ENCODE measurements at regions not wholly inside any gene's neighbourhood (a gene's known extent, or its start where the extent isn't known, plus 50 kb on each side); places are given as distances from the start of the nearest gene placed in this dataset.

GRCh38 chr2:88842656-88843460 is 151.4 kb downstream of the RPIA start:
- Histone ChIP-seq H3K4me2 (ENCODE audit: low read length) (peak overlapping the region; percentile 74), H2AFZ (ENCODE audit: low read length) (no peak overlapping the region), H3K36me3 (ENCODE audit: insufficient read depth, low read length) (peaks cover 4% of the 10 kb centered on the region; the same call in 1 of the 2 replicates), H3K4me3 (ENCODE audit: low read depth, low read length, poor library complexity, severe bottlenecking) (peak overlapping the region; percentile 10), H3K9me3 (ENCODE audit: low read length) (no peaks in the 10 kb centered on the region), H3K4me1 (ENCODE audit: insufficient read depth, low read length, poor library complexity, severe bottlenecking) (peaks cover 98% of the 10 kb centered on the region), H3K27ac (ENCODE audit: low read depth, low read length, poor library complexity, severe bottlenecking) (peak overlapping the region; percentile 100), H4K20me1 (ENCODE audit: insufficient read depth, low read length) (no peaks in the 10 kb centered on the region), H3K79me2 (ENCODE audit: insufficient read depth, low read depth, low read length) (peaks cover 80% of the 10 kb centered on the region; the same call in 1 of the 2 replicates), H3K9me2 (ENCODE audit: insufficient read depth, low read length) (no peaks in the 10 kb centered on the region)
- ChIA-PET CTCF (ENCODE audit: unreplicated experiment) (no interaction called here), POLR2A (interaction anchor here (1.9 to 27.8 kb wide), 5 partner anchors 2 to 310 kb away, joined by 5 to 2147 read pairs (median 517); no protein-coding TSS in a partner anchor)
- BruUV-seq (replicated peaks), result TSS peak; percentile 28
- peak; percentile 71 for DNase-seq (ENCODE audit: low spot score)
- intact Hi-C loops (cut with micrococcal nuclease; ENCODE audit: unreplicated experiment), result no loop called here
- TF ChIP-seq, protein P1, sequence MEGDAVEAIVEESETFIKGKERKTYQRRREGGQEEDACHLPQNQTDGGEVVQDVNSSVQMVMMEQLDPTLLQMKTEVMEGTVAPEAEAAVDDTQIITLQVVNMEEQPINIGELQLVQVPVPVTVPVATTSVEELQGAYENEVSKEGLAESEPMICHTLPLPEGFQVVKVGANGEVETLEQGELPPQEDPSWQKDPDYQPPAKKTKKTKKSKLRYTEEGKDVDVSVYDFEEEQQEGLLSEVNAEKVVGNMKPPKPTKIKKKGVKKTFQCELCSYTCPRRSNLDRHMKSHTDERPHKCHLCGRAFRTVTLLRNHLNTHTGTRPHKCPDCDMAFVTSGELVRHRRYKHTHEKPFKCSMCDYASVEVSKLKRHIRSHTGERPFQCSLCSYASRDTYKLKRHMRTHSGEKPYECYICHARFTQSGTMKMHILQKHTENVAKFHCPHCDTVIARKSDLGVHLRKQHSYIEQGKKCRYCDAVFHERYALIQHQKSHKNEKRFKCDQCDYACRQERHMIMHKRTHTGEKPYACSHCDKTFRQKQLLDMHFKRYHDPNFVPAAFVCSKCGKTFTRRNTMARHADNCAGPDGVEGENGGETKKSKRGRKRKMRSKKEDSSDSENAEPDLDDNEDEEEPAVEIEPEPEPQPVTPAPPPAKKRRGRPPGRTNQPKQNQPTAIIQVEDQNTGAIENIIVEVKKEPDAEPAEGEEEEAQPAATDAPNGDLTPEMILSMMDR (conservative IDR thresholded peaks at IDR 0.05; ENCODE audit: low read length), result no peak
- no peak for TF ChIP-seq EZH2phosphoT487 (IDR thresholded peaks at IDR 0.05; ENCODE audit: borderline replicate concordance, low read depth, low read length)

GRCh38 chr2:88843651-88844050 is 152.2 kb downstream of the RPIA start:
- Histone ChIP-seq H3K9me2 (ENCODE audit: insufficient read depth, low read length) (no peaks in the 10 kb centered on the region), H2AFZ (ENCODE audit: low read length) (no peak overlapping the region), H3K79me2 (ENCODE audit: insufficient read depth, low read depth, low read length) (peaks cover 86% of the 10 kb centered on the region; the same call in 1 of the 2 replicates), H3K9me3 (ENCODE audit: low read length) (no peaks in the 10 kb centered on the region), H3K4me2 (ENCODE audit: low read length) (peak overlapping the region; percentile 74), H3K36me3 (ENCODE audit: insufficient read depth, low read length) (peaks cover 8% of the 10 kb centered on the region; the same call in 1 of the 2 replicates), H3K27ac (ENCODE audit: low read depth, low read length, poor library complexity, severe bottlenecking) (peak overlapping the region; percentile 100), H4K20me1 (ENCODE audit: insufficient read depth, low read length) (no peaks in the 10 kb centered on the region), H3K4me3 (ENCODE audit: low read depth, low read length, poor library complexity, severe bottlenecking) (no peak overlapping the region), H3K4me1 (ENCODE audit: insufficient read depth, low read length, poor library complexity, severe bottlenecking) (peaks cover 99% of the 10 kb centered on the region)
- TF ChIP-seq, protein P1 (conservative IDR thresholded peaks at IDR 0.05; ENCODE audit: low read length), result no peak
- TF ChIP-seq EZH2phosphoT487 (IDR thresholded peaks at IDR 0.05; ENCODE audit: borderline replicate concordance, low read depth, low read length), result no peak
- CTCF ChIA-PET (ENCODE audit: unreplicated experiment), result no interaction called here
- DNase-seq (ENCODE audit: low spot score), result peak; percentile 43
- intact Hi-C loops (cut with micrococcal nuclease; ENCODE audit: unreplicated experiment), result no loop called here
- BruUV-seq (replicated peaks), result no TSS peak
- POLR2A ChIA-PET, result interaction anchor here (1.7 to 27.8 kb wide), 5 partner anchors 3 to 310 kb away, joined by 7 to 2147 read pairs (median 517); no protein-coding TSS in a partner anchor

All from OCI-LY7 (cell line).